HG03575 (cell line): ENCODE measurements at regions not wholly inside any gene's neighbourhood (a gene's known extent, or its start where the extent isn't known, plus 50 kb on each side); places are given as distances from the start of the nearest gene placed in this dataset.
"Not testable (repeated sequence)": the region's sequence is repeated elsewhere in the genome, so short reads cannot be mapped to it uniquely, and the experiment has no call there.

Experiments used
- ATAC-seq: cut with Tn5 transposase; IDR thresholded peaks from one replicate; pipeline ENCODE4 v1.9.1; 2021; ENCODE audit not compliant: unreplicated experiment, insufficient number of reproducible peaks, low FRiP score; ENCODE audit errors: extremely low read depth

- ATAC-seq: no peak
Observed at GRCh38 chr2:41000374-41000773, 548.5 kb upstream of the SLC8A1 start.

DNA sequence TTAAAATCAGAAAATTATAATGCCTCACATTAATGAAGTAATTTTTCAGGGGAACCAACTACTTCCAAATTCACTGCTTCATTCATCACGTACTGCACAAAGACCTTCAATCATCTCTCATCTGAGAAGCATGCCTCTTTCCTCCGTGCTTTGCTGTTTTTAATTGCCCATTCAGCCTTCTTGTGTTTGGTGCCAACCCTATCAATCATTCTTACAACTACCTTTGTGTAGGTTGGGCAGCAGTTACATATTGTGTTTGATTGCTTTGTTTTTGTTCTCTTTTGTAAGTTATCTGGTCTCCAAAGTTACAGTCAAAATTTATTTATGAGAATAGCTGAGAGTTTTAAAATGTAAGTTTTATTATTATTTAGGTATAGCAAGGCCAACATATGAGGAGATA, 549.0 kb upstream of the SLC8A1 start:
- ATAC-seq: no peak

DNA sequence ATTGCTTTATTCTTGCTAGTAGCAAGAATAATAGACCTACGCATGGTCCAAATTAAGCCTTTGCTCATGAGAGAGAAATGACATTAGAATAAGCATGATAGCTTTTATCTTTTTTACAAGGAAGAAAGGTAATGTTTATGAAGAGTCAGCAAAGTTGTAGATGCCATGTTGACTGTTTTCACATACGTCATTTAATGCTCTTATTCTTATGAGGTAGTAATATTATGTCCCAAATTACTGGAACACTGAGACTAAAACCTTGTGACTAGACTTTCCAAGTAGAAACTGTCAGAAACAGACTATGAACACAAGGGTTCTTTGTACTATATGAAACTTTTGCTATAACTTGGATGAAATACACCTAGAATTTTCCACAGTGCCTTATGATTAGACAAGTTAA, 552.8 kb upstream of the SLC8A1 start:
- no peak for ATAC-seq

GRCh38 chr2:41020358-41020757, 568.5 kb upstream of the SLC8A1 start:
- ATAC-seq: no peak

DNA sequence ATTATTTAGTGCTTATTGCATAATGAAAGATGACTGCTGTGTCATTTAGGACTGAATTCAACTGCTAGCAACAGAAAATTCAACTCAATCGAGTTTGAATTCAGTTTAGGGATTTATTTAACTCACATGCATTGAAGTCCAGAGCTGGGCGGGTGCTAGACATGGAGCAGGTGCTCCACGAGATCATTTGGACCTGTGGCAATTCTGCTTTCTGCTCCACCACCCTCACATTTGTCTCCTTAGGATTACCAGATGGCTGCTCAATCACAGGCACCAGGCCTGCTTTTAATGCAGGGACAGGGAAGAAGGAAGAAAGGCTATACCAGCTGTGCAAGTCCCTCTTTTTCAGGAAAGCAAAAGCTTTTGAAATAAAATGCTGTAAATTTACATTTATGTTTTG, 572.9 kb upstream of the SLC8A1 start:
- no peak for ATAC-seq

- peak; percentile 79 for ATAC-seq
Observed at GRCh38 chr2:41026613-41027012, 574.7 kb upstream of the SLC8A1 start.

DNA sequence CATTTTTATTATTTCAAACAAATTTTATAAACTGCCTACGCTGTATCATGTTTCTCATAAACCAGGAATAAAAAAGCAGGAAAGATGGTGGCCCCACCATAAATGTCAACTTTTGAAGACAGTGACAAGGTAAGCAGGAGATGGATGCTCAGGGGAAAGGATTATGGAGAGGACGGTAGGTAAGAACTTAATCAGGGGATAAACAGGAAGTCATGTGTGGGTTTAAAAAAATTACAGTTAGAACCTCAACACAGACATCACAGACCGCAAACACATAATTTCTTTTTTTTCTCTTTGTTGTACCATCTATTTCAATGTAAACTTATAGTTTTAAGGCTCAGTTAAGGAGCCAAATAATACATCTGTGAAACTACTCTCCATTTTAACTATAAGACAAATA, 575.2 kb upstream of the SLC8A1 start:
- no peak for ATAC-seq

DNA sequence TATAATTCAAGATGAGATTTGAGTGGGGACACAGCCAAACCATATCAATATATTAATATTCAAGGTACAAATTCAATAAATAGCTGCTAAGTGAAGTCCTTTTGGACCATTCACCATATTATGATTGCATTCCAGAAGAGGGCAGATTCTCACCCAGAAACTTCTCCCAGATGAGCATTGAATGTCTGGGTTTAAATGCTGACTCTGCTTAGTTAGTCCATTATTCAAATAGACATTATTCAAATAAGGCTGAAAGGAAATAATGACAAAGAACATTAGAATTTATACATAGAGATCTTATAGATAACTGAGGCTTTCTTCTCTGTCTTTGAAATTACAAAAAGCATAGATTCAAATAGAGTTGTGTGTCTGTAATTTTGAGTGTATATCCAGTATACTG, 579.4 kb upstream of the SLC8A1 start:
- no peak for ATAC-seq

GRCh38 chr2:41032715-41033114, 580.8 kb upstream of the SLC8A1 start:
- no peak for ATAC-seq

- no peak for ATAC-seq
Observed at GRCh38 chr2:41033127-41033526, 581.2 kb upstream of the SLC8A1 start.

GRCh38 chr2:41038408-41038807, 586.5 kb upstream of the SLC8A1 start:
- no peak for ATAC-seq

- not testable (repeated sequence) for ATAC-seq
Observed at GRCh38 chr2:41039750-41040149, 587.9 kb upstream of the SLC8A1 start.

DNA sequence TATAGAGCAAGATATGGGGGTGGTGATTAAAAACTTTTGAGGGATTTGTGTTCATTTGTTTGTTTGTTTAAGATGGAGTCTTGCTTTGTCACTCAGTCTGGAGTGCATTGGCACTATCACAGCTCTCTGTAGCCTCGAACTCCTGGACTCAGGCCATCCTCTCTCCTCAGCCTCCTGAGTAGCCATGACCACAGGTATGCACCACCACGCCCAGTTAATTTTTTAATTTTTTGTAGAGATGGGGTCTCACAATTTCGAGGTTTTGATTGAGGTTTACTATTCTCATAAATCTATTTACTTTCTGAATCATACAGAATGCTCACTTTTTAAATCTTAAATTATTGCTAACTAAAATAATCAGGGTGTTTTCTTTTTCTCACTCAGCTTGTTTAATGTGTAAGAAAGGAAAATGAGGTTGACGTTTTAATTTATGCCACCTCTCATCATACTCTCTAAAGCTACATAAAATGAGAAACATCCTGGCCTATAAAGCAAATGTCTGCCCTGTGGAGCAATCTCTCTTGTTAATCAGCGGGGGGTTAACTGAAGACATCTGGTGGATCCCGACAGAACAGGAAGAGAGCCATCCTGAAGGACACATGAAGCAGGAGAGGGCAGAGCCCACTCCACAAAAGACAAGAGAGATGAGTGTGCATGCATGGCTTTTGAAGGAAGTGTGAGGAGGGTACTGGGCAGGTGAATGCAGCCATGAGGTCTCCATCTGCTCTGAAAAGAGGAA, 589.1 kb upstream of the SLC8A1 start:
- ATAC-seq: no peak

DNA sequence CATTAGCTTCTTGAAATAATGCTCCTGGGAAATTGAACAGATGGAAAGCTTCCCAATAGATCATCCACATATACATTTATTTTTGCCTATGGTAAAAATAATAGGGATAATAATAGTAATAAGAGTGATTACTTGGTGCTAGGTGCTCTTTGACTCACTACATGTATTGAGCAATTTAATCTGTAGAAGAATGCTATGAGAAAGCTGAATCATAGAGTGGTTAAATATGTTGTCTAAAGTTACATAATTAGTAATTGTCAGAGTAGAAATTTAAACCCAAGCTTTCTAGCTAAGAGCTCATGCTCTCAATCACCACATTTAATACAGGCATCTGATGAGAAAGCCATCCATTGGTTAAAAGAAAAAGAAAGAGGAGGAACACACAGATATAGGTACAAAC, 590.5 kb upstream of the SLC8A1 start:
- ATAC-seq: no peak

GRCh38 chr2:41061356-41061755, 609.5 kb upstream of the SLC8A1 start:
- ATAC-seq: no peak

GRCh38 chr2:41062336-41062735, 610.4 kb upstream of the SLC8A1 start:
- no peak for ATAC-seq

- ATAC-seq: no peak
Observed at GRCh38 chr2:41066168-41066567, 614.3 kb upstream of the SLC8A1 start.

DNA sequence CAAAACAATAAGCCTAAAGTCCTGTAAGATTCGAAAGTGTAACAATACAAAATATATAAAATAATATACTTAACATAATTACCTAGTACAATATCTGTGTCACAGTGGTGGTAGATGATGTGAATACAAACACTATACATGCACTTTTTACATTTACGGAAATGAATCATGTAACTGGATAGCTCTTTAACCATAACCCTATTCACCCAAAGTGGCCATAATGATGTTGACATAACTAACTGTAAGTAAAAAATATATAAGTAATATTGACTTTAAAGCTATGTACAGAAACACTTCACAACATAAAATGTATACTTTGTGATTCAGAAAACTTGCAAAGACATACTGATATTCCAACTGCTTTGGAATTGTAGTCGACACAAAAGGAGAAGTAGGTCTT, 616.9 kb upstream of the SLC8A1 start:
- no peak for ATAC-seq

DNA sequence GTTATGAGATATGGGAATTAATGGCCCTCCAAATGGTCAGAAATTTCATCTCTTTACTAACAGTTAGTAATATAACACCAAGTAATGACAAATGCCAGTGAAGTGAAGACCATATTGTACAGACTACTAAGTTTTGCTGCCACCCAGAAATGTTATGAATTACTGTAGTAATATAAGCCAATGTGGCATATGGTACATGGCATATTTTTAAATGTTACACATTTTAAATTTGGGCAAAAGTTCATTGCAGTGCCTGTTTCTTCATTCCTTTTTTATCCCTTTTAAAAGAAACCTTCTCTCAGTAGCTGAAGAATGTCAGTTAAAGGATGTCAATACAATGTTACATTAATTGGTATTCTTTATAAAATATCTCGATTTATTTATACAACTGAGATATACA, 626.5 kb upstream of the SLC8A1 start:
- no peak for ATAC-seq

- ATAC-seq: no peak
Observed at GRCh38 chr2:41079011-41079410, 627.1 kb upstream of the SLC8A1 start.

DNA sequence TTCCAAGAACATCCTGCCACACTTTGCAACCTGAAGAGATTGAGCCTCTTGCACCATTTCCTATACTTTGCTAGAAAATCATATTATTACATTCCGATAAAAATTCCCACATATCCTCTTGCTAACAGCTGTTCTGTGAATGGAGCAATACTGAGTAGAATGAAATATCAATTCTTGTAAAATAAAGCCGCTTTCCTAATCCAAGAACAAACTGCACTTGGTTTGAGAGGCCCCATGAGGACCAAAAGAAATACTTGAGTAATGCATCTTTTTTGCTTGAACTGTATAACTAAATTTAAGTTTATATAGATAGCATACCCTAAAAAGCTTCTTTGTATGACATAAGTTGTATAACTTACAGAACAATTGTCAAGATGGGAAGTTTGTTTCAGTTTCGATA, 632.4 kb upstream of the SLC8A1 start:
- ATAC-seq: no peak
